PC-9 (cell line): ENCODE measurements at regions not wholly inside any gene's neighbourhood (a gene's known extent, or its start where the extent isn't known, plus 50 kb on each side); places are given as distances from the start of the nearest gene placed in this dataset.

Experiments
- EZH2 ChIP-seq: fragments of 200-600 bp; sonication (generic); IDR thresholded peaks from 2 replicates; pipeline ENCODE4 v1.8.0; 2017; ENCODE audit warnings: antibody characterized with exemption, low read depth
- TF ChIP-seq, protein P1 (sequence below): fragments of 200-600 bp; sonication (generic); conservative IDR thresholded peaks from 2 replicates; pipeline ENCODE4 v1.6.1; 2017; ENCODE audit warnings: mixed run types, antibody characterized with exemption, mild to moderate bottlenecking, moderate library complexity

DNA sequence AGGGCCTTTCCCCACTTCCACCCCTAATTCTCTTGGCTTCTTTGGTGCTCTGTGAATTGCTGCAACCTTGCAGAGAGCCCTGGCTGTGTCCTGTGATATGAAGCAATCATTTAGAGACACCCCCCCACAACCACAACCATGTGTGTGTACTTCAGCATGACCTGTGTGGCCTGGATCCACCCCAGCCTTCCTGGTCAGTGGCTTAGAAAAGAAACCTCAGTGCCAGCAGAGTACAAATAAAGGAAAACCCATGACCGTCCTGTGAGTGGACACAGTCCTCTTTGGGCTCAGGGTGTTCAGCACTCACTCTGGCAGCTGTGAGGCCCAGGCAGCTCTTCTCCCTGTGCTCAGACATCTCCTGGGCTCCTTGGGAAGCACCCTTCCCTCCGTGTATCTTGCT, 206.6 kb upstream of the DIO3 start:
- TF ChIP-seq, protein P1, sequence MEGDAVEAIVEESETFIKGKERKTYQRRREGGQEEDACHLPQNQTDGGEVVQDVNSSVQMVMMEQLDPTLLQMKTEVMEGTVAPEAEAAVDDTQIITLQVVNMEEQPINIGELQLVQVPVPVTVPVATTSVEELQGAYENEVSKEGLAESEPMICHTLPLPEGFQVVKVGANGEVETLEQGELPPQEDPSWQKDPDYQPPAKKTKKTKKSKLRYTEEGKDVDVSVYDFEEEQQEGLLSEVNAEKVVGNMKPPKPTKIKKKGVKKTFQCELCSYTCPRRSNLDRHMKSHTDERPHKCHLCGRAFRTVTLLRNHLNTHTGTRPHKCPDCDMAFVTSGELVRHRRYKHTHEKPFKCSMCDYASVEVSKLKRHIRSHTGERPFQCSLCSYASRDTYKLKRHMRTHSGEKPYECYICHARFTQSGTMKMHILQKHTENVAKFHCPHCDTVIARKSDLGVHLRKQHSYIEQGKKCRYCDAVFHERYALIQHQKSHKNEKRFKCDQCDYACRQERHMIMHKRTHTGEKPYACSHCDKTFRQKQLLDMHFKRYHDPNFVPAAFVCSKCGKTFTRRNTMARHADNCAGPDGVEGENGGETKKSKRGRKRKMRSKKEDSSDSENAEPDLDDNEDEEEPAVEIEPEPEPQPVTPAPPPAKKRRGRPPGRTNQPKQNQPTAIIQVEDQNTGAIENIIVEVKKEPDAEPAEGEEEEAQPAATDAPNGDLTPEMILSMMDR = no peak
- no peak for TF ChIP-seq EZH2
